ENCODE measurements at regions not wholly inside any gene's neighbourhood (a gene's known extent, or its start where the extent isn't known, plus 50 kb on each side); places are given as distances from the start of the nearest gene placed in this dataset.
A peak's percentile ranks its signal among the peaks of the same experiment; 100 is the strongest.

GRCh38 chr9:69965416-69966145 lies 78.1 kb upstream of the MAMDC2 start:
- TF ChIP-seq CTCF (IDR thresholded peaks at IDR 0.05) (no peak), POLR2A (IDR thresholded peaks at IDR 0.05) (no peak)

GRCh38 chr9:69967344-69967743 lies 76.3 kb upstream of the MAMDC2 start:
- no peaks in the 10 kb centered on the region for H3K4me1 ChIP-seq
- ATAC-seq: no peak

More at GRCh38 chr9:69965416-69966145, 78.1 kb upstream of the MAMDC2 start:
- no peaks in the 10 kb centered on the region for H3K27me3 ChIP-seq
- H3K36me3 ChIP-seq (replicated peaks in 1 of 2; ENCODE audit: insufficient read depth in 1 of 2, low read depth in 2 of 2): no peaks in the 10 kb centered on the region
- H3K9me3 ChIP-seq: no peaks in the 10 kb centered on the region
- DNase-seq (no peak), ATAC-seq (no peak)
- no peak overlapping the region for H3K27ac ChIP-seq
- 81 to 88% methylated on average over 6 of the region's 6 CpGs for WGBS, 2 donors
- H3K4me1 ChIP-seq: no peaks in the 10 kb centered on the region
- no peak overlapping the region for H3K4me3 ChIP-seq
- intact Hi-C loops (cut with DNase I): no loop called here

GRCh38 chr9:69970001-69970533 lies 73.6 kb upstream of the MAMDC2 start:
- Histone ChIP-seq H3K27me3 (no peaks in the 10 kb centered on the region), H3K4me3 (no peak overlapping the region), H3K36me3 (replicated peaks in 1 of 2; ENCODE audit: insufficient read depth in 1 of 2, low read depth in 2 of 2) (no peaks in the 10 kb centered on the region), H3K4me1 (no peaks in the 10 kb centered on the region), H3K27ac (no peak overlapping the region), H3K9me3 (no peaks in the 10 kb centered on the region)
- no peak for ATAC-seq
- no peak for DNase-seq
- intact Hi-C loops (cut with DNase I): loop anchor here (5.0 to 10.0 kb wide), 2 partner anchors 142 to 645 kb away; no protein-coding TSS in a partner anchor
- TF ChIP-seq POLR2A (IDR thresholded peaks at IDR 0.05) (no peak), CTCF (IDR thresholded peaks at IDR 0.05) (no peak)
- 80 to 89% methylated on average over 1 of the region's 1 CpG for WGBS, 2 donors

More at GRCh38 chr9:69967344-69967743, 76.3 kb upstream of the MAMDC2 start:
- no peaks in the 10 kb centered on the region for H3K9me3 ChIP-seq
- no peak for DNase-seq
- 33 to 39% methylated on average over 1 of the region's 1 CpG for WGBS, 2 donors
- no peak overlapping the region for H3K4me3 ChIP-seq
- intact Hi-C loops (cut with DNase I): no loop called here
- no peak overlapping the region for H3K27ac ChIP-seq
- no peaks in the 10 kb centered on the region for H3K36me3 ChIP-seq (replicated peaks in 1 of 2; ENCODE audit: insufficient read depth in 1 of 2, low read depth in 2 of 2)
- TF ChIP-seq CTCF (IDR thresholded peaks at IDR 0.05): no peak
- TF ChIP-seq POLR2A (IDR thresholded peaks at IDR 0.05): no peak
- H3K27me3 ChIP-seq: no peaks in the 10 kb centered on the region

GRCh38 chr9:69971643-69972449 lies 71.8 kb upstream of the MAMDC2 start:
- Histone ChIP-seq H3K4me3 (no peak overlapping the region), H3K36me3 (replicated peaks in 1 of 2; ENCODE audit: insufficient read depth in 1 of 2, low read depth in 2 of 2) (no peaks in the 10 kb centered on the region), H3K4me1 (no peaks in the 10 kb centered on the region), H3K27me3 (no peaks in the 10 kb centered on the region), H3K27ac (no peak overlapping the region), H3K9me3 (no peaks in the 10 kb centered on the region)
- 36 to 42% methylated on average over 15 to 16 of the region's 16 CpGs for WGBS, 2 donors
- intact Hi-C loops (cut with DNase I): loop anchor here (5.0 to 10.0 kb wide), 2 partner anchors 140 to 643 kb away; no protein-coding TSS in a partner anchor
- peak; percentile 73 to 81 (median 76) for DNase-seq
- TF ChIP-seq CTCF (IDR thresholded peaks at IDR 0.05): peak; percentile 78 to 90 (median 84)
- TF ChIP-seq POLR2A (IDR thresholded peaks at IDR 0.05): no peak
- ATAC-seq: peak; percentile 62

Data from body of pancreas (tissue), 4 donors.